ENCODE measurements at regions not wholly inside any gene's neighbourhood (a gene's known extent, or its start where the extent isn't known, plus 50 kb on each side); places are given as distances from the start of the nearest gene placed in this dataset.

DNA sequence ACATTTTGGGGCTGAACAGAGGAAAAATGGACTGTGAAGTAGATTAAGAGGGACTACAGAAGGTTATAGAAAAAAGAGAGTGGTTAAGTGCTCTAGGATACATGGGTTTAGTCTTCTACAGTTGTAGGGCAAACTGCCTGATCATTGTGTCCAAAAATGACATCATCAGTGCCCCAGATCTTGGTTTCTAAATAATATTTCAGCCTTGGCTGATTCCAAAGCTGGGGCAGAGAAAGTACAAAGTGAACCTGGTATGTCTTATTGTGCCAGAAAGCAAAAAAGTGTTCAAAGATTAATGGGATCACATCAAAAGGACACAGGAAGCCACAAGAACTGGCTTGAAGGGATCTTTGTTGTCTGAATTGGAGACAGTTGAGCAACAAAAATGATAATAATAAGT is 97.1 kb upstream of the ZNF521 start:
- DNase-seq (ENCODE audit: low read depth): no peak

- no peak for DNase-seq (ENCODE audit: low read depth)
These were observed 95.0 kb upstream of the ZNF521 start for GRCh38 chr18:25446972-25447371.

DNA sequence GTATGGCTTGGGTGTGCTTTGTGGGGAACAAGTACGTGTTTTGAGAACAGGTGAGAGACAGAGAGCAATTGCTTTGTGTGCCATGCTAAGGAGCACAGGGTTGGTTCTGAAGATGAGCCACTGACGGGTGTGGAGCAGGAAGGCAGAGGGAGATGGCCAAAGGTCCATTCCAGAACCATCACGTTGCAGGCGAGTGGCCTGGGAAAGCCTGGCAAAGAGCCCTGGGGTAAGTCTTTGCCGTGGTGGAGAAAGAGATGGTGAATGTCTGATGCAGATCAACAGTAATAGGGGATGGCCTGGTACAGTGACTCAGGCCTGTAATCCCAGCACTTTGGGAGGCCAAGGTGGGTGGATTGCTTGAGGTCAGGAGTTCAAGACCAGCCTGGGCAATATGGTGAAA is 93.5 kb upstream of the ZNF521 start:
- no peak for DNase-seq (ENCODE audit: low read depth)

GRCh38 chr18:25443776-25444175 is 91.8 kb upstream of the ZNF521 start:
- DNase-seq (ENCODE audit: low read depth): no peak

GRCh38 chr18:25435149-25435782 is 83.3 kb upstream of the ZNF521 start:
- DNase-seq (ENCODE audit: low read depth): no peak

DNA sequence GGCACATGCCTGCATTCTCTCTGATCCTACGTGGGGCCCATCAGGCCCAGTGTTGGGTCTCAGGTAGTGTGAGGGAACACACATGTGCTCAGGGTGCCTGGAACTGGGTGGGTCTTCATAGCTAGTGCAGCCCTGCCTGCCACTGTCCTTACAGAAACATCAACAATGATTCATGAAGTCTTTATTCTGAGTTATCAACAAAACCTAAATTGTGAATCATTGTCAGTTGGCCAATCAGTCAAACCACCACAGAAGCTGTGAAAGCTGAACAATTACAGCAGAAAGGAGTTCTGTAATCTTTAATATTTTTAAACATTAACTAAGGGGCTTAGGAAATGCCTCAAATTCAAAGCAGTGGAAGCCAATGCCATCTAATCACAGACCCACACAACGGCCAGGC is 82.8 kb upstream of the ZNF521 start:
- no peak for DNase-seq (ENCODE audit: low read depth)

GRCh38 chr18:25433590-25433989 is 81.6 kb upstream of the ZNF521 start:
- no peak for DNase-seq (ENCODE audit: low read depth)

DNA sequence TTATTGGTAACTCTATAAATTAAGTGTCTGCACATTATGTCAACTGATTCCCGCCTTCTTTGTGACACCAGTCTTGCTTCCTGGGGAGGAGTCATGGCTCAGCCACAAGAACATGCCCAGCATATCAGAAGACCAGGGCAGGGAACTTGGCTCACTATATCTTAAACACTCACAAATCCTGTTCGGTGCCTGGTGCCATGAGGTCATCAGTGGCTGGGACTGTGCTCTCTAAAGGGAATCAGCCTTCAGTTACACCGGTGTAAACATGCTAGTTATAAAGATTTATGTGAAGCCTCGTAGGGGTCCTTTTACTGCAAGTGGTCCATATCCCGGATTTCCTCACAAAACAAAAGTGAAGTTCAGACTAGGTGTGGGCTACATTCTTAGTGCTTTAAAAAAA is 73.1 kb upstream of the ZNF521 start:
- no peak for DNase-seq (ENCODE audit: low read depth)

GRCh38 chr18:25423760-25424159 is 71.8 kb upstream of the ZNF521 start:
- no peak for DNase-seq (ENCODE audit: low read depth)

DNA sequence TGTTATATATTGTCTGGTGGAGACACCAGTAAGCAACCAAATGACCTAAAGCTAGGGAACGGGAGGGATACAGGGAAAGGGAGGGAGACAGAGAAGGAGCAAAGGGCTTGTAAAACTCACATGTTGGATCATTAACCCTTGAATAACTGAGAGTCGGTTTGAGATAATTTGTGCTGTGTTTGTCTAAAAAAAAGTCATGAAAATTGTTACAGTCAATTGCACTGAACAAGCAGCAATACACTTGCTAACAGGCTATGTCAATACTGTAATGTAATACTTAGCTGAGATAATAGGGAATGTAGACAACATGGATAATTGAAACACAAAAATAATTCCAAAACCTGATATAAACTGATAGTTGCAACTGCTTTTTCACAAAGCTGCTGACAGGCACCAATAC is 71.3 kb upstream of the ZNF521 start:
- DNase-seq (ENCODE audit: low read depth): no peak

GRCh38 chr18:25422230-25422629 is 70.3 kb upstream of the ZNF521 start:
- no peak for DNase-seq (ENCODE audit: low read depth)

GRCh38 chr18:25420077-25420825 is 68.3 kb upstream of the ZNF521 start:
- no peak for DNase-seq (ENCODE audit: low read depth)

DNA sequence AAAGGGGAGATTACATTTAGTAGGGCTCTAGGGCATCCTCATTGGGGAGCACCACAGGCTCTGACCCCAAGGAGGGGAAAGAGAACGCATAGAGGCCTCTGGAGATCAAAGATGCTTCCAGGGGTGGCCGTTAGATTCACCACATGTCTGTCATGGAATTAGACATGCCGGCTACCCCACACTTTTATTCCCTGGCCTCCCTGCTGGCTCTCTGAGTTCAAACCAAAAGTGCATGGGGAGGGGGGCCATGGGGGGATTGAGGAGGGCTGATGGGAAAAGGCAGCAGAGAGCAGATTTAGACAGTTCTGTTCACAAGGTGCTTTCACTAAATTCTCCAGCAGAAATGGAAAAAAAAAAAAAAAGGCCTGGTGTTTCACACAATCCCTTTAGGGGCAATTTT is 64.4 kb upstream of the ZNF521 start:
- DNase-seq (ENCODE audit: low read depth): no peak

DNA sequence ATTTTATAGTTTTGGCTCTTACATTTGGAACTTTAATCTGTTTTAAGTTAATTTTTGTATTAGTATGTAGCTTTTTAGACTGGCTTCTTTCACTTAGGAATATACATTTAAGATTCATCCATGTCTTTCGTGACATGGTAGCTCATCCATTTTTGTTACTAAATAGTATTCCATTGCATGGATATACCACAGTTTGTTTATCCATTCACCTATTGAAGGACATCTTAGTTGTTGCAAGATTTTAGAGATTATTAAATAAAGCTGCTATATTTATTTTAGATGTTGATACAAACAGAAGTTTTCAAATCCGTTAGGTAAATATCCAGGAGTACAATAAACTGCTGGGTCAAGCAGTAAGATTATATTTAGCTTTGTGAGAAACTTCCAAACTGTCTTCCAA is 58.0 kb upstream of the ZNF521 start:
- DNase-seq (ENCODE audit: low read depth): no peak

DNA sequence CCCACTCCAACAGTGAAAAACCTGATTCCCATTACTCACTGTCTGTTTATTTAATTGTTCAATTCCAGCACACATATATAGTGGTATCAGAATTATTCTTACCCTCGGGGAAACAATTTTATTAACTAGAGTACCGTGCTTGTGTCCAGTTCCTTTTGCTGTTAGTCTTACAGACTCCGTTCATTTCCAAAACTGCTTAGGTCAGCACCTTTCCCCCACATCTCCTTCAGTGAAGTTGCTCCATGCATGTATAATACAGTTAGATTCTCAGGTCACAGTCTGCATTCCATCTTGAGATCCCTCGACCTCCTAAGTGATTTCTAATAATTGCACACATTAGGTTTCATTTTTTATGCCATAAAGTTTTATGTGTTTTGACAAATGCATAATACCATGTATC is 56.3 kb upstream of the ZNF521 start:
- no peak for DNase-seq (ENCODE audit: low read depth)

Data from forelimb muscle (tissue), 1 donor.